ENCODE measurements at regions not wholly inside any gene's neighbourhood (a gene's known extent, or its start where the extent isn't known, plus 50 kb on each side); places are given as distances from the start of the nearest gene placed in this dataset.

GRCh38 chr13:94780421-94780820 is 68.1 kb upstream of the SOX21 start:
- DNase-seq (ENCODE audit: low spot score), result no peak
- Histone ChIP-seq H3K27ac (no peak overlapping the region), H3K4me3 (no peak overlapping the region), H3K27me3 (replicated peaks; ENCODE audit: insufficient read depth) (no peaks in the 10 kb centered on the region), H3K36me3 (no peaks in the 10 kb centered on the region), H3K4me1 (replicated peaks) (no peaks in the 10 kb centered on the region), H3K9me3 (no peaks in the 10 kb centered on the region)
- intact Hi-C loops (cut with DNase I), result no loop called here
- 81% methylated on average over 4 of the region's 4 CpGs for WGBS
- no peak for TF ChIP-seq POLR2A (IDR thresholded peaks at IDR 0.05)
- TF ChIP-seq, protein P1, sequence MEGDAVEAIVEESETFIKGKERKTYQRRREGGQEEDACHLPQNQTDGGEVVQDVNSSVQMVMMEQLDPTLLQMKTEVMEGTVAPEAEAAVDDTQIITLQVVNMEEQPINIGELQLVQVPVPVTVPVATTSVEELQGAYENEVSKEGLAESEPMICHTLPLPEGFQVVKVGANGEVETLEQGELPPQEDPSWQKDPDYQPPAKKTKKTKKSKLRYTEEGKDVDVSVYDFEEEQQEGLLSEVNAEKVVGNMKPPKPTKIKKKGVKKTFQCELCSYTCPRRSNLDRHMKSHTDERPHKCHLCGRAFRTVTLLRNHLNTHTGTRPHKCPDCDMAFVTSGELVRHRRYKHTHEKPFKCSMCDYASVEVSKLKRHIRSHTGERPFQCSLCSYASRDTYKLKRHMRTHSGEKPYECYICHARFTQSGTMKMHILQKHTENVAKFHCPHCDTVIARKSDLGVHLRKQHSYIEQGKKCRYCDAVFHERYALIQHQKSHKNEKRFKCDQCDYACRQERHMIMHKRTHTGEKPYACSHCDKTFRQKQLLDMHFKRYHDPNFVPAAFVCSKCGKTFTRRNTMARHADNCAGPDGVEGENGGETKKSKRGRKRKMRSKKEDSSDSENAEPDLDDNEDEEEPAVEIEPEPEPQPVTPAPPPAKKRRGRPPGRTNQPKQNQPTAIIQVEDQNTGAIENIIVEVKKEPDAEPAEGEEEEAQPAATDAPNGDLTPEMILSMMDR (IDR thresholded peaks at IDR 0.05), result no peak
- no peak for TF ChIP-seq POLR2AphosphoS5 (IDR thresholded peaks at IDR 0.05)

GRCh38 chr13:94778986-94779385 is 66.6 kb upstream of the SOX21 start:
- H3K36me3 ChIP-seq, result no peaks in the 10 kb centered on the region
- H3K9me3 ChIP-seq, result no peaks in the 10 kb centered on the region
- no peaks in the 10 kb centered on the region for H3K27me3 ChIP-seq (replicated peaks; ENCODE audit: insufficient read depth)
- H3K27ac ChIP-seq, result no peak overlapping the region
- H3K4me3 ChIP-seq, result no peak overlapping the region
- TF ChIP-seq, protein P1 (IDR thresholded peaks at IDR 0.05), result no peak
- TF ChIP-seq POLR2A (IDR thresholded peaks at IDR 0.05) (no peak), POLR2AphosphoS5 (IDR thresholded peaks at IDR 0.05) (no peak)
- no peak for DNase-seq (ENCODE audit: low spot score)
- H3K4me1 ChIP-seq (replicated peaks), result no peaks in the 10 kb centered on the region
- intact Hi-C loops (cut with DNase I), result no loop called here
- 75% methylated on average over 5 of the region's 5 CpGs for WGBS

DNA sequence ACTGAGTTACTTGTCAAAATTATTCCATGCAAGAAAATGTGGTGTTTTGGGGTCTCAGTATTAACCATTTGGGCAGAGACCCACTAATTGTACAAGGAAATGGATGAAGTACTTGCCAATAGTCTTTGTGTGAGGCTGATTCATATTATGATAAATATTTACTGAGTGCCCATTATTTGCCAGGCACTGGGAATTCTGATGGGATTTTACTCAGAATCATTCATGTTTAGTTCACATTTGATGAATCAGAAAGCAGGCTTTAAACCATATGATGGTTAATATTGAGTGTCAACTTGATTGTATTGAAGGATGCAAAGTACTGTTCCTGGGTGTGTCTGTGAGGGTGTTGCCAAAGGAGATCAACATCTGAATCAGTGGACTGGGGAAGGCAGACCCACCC is 66.2 kb upstream of the SOX21 start:
- TF ChIP-seq POLR2AphosphoS5 (IDR thresholded peaks at IDR 0.05) (no peak), POLR2A (IDR thresholded peaks at IDR 0.05) (no peak)
- TF ChIP-seq, protein P1 (IDR thresholded peaks at IDR 0.05), result no peak
- Histone ChIP-seq H3K9me3 (no peaks in the 10 kb centered on the region), H3K36me3 (no peaks in the 10 kb centered on the region), H3K27ac (no peak overlapping the region), H3K27me3 (replicated peaks; ENCODE audit: insufficient read depth) (no peaks in the 10 kb centered on the region), H3K4me1 (replicated peaks) (no peaks in the 10 kb centered on the region), H3K4me3 (no peak overlapping the region)
- intact Hi-C loops (cut with DNase I), result no loop called here
- DNase-seq (ENCODE audit: low spot score), result no peak

DNA sequence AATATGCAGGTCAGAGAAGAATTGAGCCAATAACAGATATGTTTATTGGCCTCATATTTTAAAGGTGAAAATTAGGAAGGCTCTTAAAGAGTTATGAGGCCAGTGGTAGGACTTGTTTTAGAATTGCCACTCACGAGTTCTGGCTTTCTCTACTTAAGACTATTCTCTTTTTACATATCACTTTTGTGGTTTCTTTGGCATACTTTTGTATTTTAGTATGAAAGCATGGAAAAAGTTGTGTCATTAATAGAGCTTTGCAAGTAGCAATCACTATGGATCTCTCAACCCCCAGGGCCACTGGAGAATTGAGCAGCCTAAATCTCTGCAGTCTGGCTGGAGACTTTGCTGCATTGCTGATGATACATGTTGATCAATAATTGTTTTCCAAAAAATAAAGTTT is 64.6 kb upstream of the SOX21 start:
- intact Hi-C loops (cut with DNase I), result no loop called here
- WGBS, result 40% methylated on average over 1 of the region's 1 CpG
- H3K4me1 ChIP-seq (replicated peaks), result no peaks in the 10 kb centered on the region
- H3K27me3 ChIP-seq (replicated peaks; ENCODE audit: insufficient read depth), result no peaks in the 10 kb centered on the region
- TF ChIP-seq POLR2A (IDR thresholded peaks at IDR 0.05) (no peak), POLR2AphosphoS5 (IDR thresholded peaks at IDR 0.05) (no peak)
- TF ChIP-seq, protein P1 (IDR thresholded peaks at IDR 0.05), result no peak
- H3K4me3 ChIP-seq, result no peak overlapping the region
- H3K9me3 ChIP-seq, result no peaks in the 10 kb centered on the region
- H3K27ac ChIP-seq, result no peak overlapping the region
- no peak for DNase-seq (ENCODE audit: low spot score)
- H3K36me3 ChIP-seq, result no peaks in the 10 kb centered on the region

GRCh38 chr13:94776300-94776699 is 64.0 kb upstream of the SOX21 start:
- H3K9me3 ChIP-seq, result no peaks in the 10 kb centered on the region
- no peaks in the 10 kb centered on the region for H3K27me3 ChIP-seq (replicated peaks; ENCODE audit: insufficient read depth)
- WGBS, result 95% methylated on average over 11 of the region's 11 CpGs
- DNase-seq (ENCODE audit: low spot score), result no peak
- intact Hi-C loops (cut with DNase I), result no loop called here
- no peak overlapping the region for H3K27ac ChIP-seq
- no peak for TF ChIP-seq POLR2A (IDR thresholded peaks at IDR 0.05)
- TF ChIP-seq POLR2AphosphoS5 (IDR thresholded peaks at IDR 0.05), result no peak
- TF ChIP-seq, protein P1 (IDR thresholded peaks at IDR 0.05), result no peak
- H3K4me1 ChIP-seq (replicated peaks), result no peaks in the 10 kb centered on the region
- no peaks in the 10 kb centered on the region for H3K36me3 ChIP-seq
- H3K4me3 ChIP-seq, result no peak overlapping the region

Data from prostate gland (tissue), 2 donors.